Brain pericyte (primary cell): ENCODE measurements at regions not wholly inside any gene's neighbourhood (a gene's known extent, or its start where the extent isn't known, plus 50 kb on each side); places are given as distances from the start of the nearest gene placed in this dataset.
"Not testable (repeated sequence)": the region's sequence is repeated elsewhere in the genome, so short reads cannot be mapped to it uniquely, and the experiment has no call there.

Experiments
- DNase-seq: peaks from one replicate; pipeline ENCODE4 v3.0.0-alpha.2; 2012; ENCODE audit warnings: low read depth, low spot score

DNA sequence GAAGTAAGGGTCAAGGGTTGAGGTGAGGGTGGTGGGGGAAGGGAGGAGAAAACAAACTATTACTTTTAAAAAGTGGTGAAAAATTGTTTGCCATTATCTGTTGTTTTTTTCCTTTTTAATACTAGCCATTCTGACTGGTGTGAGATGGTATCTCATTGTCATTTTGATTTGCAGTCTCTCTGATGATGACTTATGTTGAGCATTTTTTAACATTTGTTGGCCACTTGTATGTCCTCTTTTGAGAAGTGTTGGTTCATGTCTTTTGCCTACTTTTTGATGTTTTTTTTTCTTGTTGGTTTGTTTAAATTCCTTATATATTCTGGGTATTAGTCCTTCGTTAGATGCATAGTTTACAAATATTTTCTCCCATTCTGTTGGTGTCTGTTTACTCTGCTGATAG is 185.9 kb upstream of the ANKRD28 start:
- no peak for DNase-seq

DNA sequence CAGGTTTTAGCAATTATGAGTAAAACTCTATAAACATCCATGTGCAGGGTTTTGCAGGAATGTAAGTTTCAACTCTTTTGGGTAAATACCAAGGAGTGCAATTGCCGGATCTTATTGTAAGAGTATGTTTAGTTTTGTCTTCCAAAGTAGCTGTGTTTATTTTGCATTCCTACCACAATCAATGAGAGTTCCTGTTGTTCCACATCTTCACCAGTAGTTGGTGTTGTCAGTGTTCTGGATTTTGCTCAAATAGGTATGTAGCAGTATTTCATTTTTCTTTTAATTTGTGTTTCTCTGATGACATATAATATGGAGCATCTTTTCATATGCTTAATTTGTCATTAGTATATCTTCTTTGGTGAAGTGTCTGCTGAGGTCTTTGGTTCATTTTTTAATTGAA is 185.1 kb upstream of the GALNT15 start:
- no peak for DNase-seq

DNA sequence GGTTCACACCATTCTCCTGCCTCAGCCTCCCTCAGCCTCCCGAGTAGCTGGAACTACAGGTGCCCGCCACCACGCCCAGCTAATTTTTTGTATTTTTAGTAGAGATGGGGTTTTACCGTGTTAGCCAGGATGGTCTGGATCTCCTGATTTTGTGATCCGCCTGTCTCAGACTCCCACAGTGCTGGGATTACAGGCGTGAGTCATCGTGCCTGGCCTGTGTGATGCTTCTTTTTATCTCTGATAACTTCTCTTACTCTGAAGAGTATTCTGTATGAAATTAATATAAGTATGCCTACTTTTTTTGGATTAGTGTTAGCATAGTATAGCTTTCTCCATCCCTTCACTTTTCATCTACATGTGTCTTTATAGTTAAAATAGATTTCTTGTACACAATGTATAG is 180.8 kb upstream of the GALNT15 start:
- not testable (repeated sequence) for DNase-seq

DNA sequence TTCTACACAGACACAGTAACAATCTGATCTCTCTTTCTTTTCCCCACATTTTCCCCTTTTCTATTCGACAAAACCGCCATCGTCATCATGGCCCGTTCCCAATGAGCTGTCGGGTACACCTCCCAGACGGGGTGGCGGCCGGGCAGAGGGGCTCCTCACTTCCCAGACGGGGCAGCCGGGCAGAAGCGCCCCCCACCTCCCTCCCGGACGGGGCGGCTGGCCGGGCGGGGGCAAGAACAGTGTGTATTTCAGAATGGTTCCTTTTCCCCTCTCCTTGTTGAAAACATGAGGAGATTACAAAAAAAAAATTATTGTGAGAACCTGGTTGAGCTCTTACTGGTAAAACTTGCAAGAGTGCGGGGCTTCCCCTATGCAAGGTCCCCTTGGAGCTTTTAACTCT is 178.0 kb upstream of the GALNT15 start:
- not testable (repeated sequence) for DNase-seq

DNA sequence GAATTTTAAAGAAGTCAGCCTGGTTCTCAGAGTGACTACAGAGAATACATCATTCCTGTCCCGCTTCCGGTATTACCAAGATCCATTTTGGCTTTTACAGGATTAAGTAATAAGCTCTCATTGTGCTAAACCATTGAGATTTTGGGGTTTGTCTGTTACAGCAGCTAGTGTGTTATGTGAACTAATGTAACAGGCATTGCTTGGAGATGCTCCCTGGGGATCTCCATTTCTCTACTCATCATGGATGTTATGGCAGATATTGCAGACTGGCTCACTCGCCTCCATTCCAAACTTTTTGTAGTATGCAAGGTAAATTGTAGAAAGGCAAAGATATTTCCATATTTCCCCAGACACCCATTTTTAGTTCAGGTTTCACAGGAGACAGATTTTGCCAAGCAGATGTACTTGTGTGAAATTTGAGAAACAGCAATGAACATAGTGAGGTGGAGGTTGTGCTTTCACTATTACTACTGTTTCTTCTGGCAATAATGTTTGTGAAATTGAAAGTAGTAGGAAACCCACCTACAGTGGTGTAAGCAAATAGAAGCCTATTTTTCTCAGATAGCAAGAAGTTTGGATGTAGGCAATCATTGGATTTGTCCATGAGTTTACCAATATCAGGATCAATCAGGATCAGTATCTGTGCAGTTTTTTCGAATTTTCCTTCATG is 177.1 kb upstream of the GALNT15 start:
- DNase-seq, result no peak

DNA sequence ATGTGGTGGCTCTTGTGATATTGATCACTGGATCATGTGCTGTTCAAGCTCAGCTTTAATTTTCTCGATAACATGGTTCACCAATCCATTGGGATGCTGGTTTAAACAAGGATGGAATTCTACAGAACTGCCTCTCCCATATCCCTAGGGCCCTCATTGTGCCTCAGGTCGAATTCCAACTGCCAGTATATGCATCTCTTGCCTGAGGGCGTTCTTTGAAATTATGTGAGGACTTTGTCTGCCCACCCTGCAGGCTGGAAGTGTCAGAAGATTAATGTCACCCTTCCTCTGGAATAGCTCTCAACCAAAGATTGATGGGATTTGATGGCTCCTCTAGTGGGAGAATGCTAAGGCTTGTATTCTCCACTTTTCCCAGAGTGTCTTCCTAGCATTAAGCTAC is 175.6 kb upstream of the GALNT15 start:
- DNase-seq, result no peak

DNA sequence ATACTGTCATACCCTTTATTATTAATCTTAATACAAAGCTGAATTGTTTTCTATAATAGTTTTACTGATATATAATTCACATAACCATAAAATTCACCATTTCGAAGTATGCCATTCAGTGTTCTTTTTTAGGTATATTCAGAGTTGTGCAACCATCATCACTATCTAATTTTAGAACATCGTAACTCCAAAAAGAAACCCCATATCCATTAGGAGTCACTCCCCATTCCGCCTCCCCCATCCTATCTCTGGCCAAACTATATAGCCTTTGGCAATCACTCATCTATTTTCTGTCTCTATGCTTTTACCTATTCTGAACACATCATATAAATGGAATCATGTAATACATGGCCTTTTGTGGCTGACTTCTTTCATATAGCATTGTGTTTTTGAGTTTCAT is 169.7 kb upstream of the GALNT15 start:
- DNase-seq, result no peak

DNA sequence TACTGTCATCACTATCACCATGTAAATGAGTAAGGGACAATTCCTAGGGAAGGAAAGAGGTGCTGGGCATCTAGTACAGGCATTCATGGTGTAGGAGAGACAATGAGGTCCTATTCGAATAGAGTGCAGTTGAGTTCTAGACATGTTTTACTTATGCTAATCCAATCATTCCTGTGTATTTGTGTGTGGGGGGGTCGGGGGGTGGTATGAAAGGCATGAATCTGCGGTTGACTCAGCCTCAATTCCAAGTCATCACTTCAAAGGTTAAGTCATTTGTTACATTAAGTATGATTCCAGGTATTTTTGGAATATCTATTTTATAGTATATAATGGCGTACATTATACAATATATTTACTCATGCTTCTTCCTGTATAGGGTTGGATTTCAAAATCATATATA is 163.1 kb upstream of the GALNT15 start:
- no peak for DNase-seq

DNA sequence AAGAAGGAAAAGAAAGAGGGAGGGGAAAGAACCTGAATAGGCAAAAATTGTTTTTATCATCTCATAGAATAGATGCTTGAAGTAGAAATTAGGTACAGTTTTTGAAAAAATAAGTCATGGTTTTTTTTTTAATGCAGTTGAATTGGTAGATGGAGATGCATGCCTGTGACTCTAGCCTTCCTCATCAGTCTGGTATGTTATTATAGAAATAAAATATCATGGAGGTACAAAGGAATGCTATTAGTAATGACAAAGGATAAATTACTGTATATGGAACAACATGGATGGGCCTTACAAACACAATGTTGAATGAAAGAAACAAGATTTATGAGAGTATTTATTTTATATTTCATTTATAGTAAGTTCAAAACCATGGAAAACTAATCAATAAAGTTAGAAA is 162.4 kb upstream of the GALNT15 start:
- no peak for DNase-seq

DNA sequence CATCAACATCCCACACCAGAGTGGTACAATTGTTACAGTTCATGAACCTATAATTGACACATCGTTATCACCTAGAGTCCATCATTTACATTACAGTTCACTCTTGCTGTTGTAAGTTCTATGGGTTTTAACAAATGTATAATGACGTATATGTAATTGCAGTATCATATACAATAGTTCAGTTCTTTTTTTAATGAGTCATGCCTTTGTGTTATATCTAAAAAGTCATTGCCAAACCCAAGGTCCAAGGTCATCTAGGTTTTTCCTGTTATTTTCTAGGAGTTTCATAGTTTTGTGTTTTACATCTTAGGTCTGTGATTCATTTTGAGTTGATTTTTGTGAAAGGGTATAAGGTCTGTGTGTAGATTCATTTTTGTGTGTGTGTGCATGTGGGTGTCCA is 160.9 kb upstream of the GALNT15 start:
- no peak for DNase-seq

DNA sequence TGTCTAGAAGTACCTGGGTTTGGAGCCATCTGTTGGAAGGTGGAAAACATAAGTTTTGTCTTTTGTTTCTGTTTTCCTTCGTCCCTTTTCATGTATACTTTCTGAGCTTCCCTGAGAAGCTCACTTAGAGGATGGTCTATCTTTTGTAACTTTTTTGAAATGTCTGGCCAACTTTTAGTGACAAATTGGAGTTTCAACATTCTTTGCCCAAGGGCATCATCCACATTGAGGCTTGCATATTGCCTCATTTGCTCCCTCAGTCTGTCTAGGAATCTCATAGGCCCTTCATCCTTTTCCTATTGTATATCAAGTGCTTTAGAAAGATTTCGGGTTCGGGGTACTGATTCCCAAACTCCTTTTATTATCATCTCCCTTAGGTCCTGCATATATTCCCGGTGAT is 152.7 kb upstream of the GALNT15 start:
- DNase-seq, result not testable (repeated sequence)

DNA sequence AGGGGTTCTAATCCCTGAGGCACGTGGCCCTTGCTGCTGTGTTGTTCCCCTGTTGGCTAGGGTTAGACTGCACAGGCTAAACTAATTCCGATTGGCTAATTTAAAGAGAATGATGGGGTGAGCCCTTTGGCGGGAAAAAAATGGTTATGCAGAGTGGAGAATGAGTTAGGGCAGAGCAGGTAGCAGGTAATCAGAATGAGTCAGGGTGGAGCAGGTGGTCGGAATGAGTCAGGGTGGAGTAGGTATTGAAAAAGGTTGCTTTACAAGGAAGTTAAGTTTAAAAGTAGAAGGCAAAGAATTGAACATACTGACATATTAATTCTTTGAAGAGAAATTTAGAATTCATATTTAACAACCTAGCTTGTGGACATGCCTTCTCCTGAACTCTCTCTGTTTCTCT is 150.6 kb upstream of the GALNT15 start:
- DNase-seq, result not testable (repeated sequence)

DNA sequence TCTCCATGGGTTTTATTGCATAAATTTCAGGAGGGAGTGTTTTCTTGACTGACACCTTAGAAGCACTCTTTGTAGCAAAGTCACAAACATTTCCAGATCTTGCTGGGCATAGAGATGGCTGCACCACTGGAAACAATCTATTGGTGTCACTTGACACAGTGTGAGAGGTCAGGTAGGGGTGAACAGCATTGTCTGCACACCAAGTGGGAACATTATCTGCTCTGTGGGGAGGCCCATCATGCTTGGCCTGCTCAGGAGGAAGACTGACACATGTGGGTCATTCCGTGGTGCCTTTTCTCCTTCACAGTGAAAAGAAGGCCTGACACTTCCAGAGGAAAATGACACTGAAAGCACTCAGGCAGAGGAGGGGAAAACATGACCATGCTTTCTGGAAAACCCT is 149.9 kb upstream of the GALNT15 start:
- no peak for DNase-seq

DNA sequence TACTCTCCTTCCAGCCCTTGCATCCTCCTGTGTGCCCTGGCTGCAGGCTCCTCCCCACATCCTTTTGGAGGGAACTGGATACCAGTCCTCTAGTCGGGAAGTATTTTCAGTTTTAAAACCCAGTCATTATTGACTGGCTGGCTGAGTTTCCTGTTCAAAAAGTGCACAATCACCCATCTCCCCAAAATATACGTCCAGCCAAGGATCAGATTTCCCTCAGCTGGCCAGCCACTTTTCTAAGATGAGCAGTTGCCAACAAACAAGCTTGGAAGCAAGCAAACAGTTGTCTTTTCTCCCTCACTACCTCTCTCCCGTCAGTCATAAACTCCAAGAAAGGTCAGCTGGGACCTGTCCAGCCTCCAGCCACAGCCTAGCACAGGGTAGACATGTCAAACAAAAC is 147.7 kb upstream of the GALNT15 start:
- no peak for DNase-seq

DNA sequence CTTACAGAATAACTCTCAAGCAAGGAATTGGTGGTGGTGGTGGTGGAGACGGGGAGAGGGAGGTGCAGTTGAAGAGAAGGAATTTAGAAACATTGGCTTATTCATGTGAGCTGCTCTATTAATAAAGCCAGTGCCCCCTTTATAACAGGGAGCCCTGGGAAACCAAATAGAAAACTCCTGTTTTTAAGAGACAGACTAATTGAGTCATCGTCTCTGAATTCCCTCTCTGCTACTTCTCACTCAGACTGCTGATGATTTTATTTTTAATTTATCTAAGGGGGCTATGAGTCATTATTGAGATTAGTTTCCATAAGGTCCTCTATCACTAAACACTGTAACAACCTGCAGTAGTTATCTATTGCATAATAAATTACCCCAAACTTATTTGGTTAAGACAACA is 145.9 kb upstream of the GALNT15 start:
- DNase-seq, result no peak

DNA sequence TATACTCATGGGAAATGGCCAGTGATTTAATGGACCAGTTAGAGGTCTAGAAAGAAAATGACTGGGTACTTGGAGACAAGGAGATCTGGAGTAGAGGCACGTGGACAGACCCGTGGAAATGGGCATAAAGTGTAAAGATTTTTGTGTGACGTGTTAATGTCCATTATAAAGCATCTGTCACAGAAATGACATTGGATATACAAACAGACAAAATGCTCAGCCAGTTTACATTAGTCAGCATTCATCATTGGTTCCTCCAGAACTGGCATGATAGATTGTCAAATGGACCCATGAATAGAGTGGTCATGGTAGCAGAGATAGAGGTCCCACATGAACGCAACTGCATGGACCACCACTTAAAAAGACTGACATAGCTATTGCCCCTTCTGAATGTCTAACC is 144.1 kb upstream of the GALNT15 start:
- no peak for DNase-seq

DNA sequence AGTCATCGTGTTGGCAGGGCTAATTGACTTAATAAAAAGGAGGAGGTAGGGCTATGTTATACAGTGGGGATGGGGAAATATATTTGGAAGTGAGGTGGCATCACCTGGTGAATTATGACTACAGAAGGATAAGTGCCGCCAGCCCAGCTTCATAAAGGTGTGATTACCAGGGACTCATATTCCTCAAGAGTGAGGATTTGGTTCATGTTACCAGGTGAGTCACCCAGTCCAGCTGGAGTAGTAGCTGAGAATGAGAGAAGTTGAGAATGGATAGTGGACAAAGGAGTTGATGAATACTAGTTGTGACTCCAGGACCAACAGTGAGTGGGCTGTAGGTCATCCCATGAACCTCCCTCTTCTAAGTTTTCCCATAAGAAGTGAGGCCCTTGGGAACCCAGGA is 143.0 kb upstream of the GALNT15 start:
- no peak for DNase-seq

DNA sequence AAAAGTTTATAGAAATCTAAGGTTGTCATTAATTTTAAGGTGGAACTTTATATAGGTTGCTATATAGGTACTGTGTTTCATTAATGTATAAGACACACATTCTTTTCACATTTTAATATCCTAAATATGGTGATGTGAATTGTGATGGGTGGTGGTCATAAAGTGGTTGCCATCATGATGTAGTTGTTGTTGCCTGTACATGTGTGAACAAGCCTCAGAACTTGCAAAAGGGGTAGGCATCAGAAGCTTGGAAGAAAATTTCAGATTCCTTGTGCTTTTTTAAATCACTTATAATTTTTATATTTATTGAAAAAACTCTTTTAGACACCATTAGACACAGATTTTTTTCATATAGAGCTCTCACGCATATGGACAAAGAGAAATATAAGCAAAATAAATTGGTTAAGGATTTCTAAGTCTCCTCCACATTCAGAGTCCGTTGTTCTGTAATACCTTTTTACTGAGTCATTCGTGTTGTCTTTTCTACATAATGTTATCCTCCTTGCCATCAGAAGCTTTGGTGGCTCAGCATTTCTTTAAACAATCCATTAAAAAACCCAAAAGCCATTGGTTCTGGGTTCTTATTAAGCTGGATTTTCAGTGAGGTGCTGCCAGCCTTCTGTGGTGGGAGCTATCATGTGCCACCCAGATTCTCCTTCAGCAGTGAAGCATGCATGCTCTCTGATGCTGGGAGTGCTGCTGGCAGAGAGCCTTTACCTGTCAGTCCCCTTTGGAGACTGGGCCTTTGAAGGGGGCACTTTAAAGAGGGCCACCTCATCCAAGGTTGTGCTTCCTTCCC is 140.4 kb upstream of the GALNT15 start:
- no peak for DNase-seq

DNA sequence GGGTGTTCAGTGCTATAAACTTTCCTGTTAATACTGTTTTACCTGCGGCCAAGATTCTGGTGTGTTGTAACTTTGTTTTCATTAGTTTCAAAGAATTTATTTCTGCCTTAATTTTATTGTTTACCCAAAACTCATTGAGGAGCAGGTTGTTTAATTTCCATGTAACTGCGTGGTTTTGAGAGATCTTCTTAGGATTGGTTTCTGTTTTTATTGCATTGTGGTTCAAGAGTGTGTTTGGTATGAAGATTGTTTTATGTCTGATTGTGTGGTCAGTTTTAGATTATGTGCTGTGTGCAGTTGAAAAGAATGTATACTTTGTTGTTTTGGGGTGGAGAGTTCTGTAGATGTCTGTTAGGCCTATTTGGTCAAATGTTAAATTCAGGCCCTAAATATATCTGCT is 133.5 kb upstream of the GALNT15 start:
- no peak for DNase-seq

DNA sequence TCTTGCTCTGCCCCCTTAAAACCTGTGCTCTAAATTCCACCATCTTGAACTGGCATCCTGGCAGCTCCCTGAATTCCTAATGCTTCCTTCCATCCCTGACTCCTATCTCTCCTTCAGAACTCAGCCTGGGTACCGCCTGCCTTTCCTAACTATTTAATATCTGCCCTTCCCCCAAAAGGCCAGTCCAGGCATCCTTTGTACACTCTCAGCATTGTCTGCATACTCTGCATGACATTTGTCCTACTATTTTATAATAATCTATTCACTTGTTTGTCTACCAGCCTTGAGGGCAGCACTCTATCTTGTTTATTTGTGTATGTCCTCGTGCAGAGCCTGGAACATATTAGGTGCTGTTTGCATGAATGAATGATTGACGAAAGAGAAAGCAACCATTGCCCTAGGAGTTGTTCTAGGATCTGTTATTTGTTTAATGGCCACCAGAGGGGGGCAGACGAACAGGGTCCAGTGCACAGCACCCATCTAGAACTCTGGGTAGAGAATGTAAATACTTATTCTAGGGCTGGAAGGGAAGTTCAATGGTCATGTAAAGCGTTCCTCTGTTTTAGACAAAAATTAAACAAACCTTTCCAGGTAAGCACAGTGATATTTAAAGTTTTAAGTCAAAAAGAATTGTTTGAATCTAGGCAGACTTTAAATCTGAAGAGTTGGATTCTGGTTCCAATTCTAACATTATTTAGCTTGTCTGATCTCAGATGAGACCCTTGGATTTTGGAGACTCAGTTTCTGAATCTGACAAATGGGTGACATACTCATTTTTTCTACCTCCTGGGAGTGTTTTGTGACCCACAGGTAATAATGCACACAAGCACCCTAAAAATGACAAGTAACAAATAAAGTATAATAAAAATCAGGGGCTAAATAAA is 125.8 kb upstream of the GALNT15 start:
- peak; percentile 12 for DNase-seq

DNA sequence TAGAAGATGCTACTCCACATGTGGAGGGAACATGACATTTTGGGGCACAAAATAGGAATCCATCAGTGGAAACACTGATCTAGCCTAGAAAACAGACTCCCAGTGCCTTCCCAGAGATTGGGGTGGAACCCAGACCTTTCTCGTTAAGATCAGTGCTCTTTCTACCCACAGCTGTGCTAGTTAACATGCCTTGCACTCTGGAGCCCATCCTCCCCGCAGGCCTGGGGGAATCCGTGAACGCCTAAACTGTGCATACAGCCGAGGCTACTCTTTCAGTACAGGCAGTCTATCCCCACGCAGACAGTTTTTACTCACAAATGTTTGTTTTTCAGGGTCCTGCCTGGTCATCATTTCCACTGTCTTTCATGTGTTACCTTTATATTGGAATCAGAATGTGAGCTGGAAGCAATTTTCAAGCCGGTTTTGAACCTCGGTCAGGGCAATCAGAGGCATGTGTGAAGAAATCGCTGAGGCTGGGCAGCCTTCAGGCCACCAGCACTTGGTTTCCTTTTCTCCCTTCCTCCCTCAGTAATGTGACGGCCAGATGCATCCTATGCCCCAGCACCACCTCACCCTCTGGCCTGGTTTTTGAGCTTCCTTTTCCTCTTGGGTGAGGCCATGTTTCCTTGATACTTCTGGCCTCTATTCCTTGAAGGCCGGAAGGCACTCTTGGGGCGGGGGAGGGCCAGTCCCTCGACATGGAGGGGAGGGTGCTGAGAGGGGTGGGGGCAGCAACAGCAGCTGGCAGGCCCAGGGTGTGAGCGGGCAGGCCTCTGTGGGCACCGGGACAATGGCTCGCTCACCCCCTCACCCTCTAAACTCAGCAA is 123.6 kb upstream of the GALNT15 start:
- DNase-seq, result no peak

DNA sequence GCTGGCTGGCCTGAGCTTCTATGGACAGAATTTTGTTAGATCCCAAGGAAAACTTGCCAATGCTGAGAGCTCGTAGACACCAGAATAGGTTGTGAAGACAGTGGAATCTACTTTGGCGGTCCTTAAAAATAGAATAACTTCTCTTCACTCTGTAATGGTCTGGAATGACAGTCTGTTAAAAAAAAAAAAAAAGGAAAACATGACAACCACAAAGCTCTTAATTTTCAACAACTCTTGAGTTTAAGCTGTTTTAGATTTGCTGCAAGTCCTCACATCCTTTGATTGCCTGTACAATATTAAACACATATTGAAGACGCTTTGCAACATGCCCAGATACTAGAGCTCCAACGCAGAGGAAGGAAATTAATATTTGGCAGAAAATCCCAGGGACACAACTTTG is 122.8 kb upstream of the GALNT15 start:
- no peak for DNase-seq
